GM10266 (cell line): ENCODE measurements at regions not wholly inside any gene's neighbourhood (a gene's known extent, or its start where the extent isn't known, plus 50 kb on each side); places are given as distances from the start of the nearest gene placed in this dataset.
"Not testable (repeated sequence)": the region's sequence is repeated elsewhere in the genome, so short reads cannot be mapped to it uniquely, and the experiment has no call there.

Experiments
- DNase-seq: peaks from one replicate; pipeline ENCODE4 v3.0.0; 2012; ENCODE audit errors: extremely low spot score
- CTCF ChIP-seq: IDR thresholded peaks from 2 replicates; pipeline ENCODE4 v1.5.1; 2012; ENCODE audit warnings: mild to moderate bottlenecking, low read depth; ENCODE audit not compliant: control insufficient read depth, insufficient read depth; ENCODE audit errors: missing control alignments

- DNase-seq, result no peak
- TF ChIP-seq CTCF, result no peak
Observed at GRCh38 chr1:239128541-239128940, 257.8 kb upstream of the CHRM3 start.

GRCh38 chr1:239126884-239127283 is 259.5 kb upstream of the CHRM3 start:
- DNase-seq, result no peak
- no peak for TF ChIP-seq CTCF

GRCh38 chr1:239125893-239126292 is 260.5 kb upstream of the CHRM3 start:
- TF ChIP-seq CTCF, result no peak
- no peak for DNase-seq

GRCh38 chr1:239125027-239125426 is 261.3 kb upstream of the CHRM3 start:
- no peak for DNase-seq
- TF ChIP-seq CTCF, result no peak

- TF ChIP-seq CTCF, result no peak
- DNase-seq, result no peak
Observed at GRCh38 chr1:239123260-239123659, 263.1 kb upstream of the CHRM3 start.

- no peak for TF ChIP-seq CTCF
- DNase-seq, result no peak
Observed at GRCh38 chr1:239112101-239112935, 274.1 kb upstream of the CHRM3 start.

- no peak for DNase-seq
- no peak for TF ChIP-seq CTCF
Observed at GRCh38 chr1:239107676-239108075, 278.7 kb upstream of the CHRM3 start.

GRCh38 chr1:239106689-239107088 is 279.7 kb upstream of the CHRM3 start:
- not testable (repeated sequence) for DNase-seq
